ENCODE measurements at regions not wholly inside any gene's neighbourhood (a gene's known extent, or its start where the extent isn't known, plus 50 kb on each side); places are given as distances from the start of the nearest gene placed in this dataset.

GRCh38 chr15:75148280-75148679 is 53.4 kb upstream of the C15orf39 start:
- TF ChIP-seq CTCF (IDR thresholded peaks at IDR 0.05 in 8 of 11, conservative IDR thresholded peaks at IDR 0.05 in 3 of 11), result no peak
- TF ChIP-seq POLR2AphosphoS5 (IDR thresholded peaks at IDR 0.05), result no peak
- no peak for TF ChIP-seq POLR2A (IDR thresholded peaks at IDR 0.05)

Data from spleen (tissue), 7 donors.